ENCODE measurements at regions not wholly inside any gene's neighbourhood (a gene's known extent, or its start where the extent isn't known, plus 50 kb on each side); places are given as distances from the start of the nearest gene placed in this dataset.

- TF ChIP-seq FOSL2 (CRISPR knock-in tag; IDR thresholded peaks at IDR 0.05) (peak; percentile 60; the same call in 1 of the 2 replicates), RXRB (CRISPR knock-in tag; IDR thresholded peaks at IDR 0.05; ENCODE audit: borderline replicate concordance) (peak; percentile 22; the same call in 1 of the 2 replicates), ZNF883 (CRISPR knock-in tag; IDR thresholded peaks at IDR 0.05; ENCODE audit: not compliant biosample characterization) (no peak), ARID5B (CRISPR knock-in tag; IDR thresholded peaks at IDR 0.05) (peak; percentile 78), ZUFSP (CRISPR knock-in tag; IDR thresholded peaks at IDR 0.05; ENCODE audit: borderline replicate concordance) (no peak), ZNF280B (CRISPR knock-in tag; IDR thresholded peaks at IDR 0.05; ENCODE audit: borderline replicate concordance) (no peak), MYNN (CRISPR knock-in tag; IDR thresholded peaks at IDR 0.05; ENCODE audit: low read depth) (no peak), FOXA1 (IDR thresholded peaks at IDR 0.05) (no peak), FOXA1 (CRISPR knock-in tag; IDR thresholded peaks at IDR 0.05) (peak; percentile 80), FOXP1 (IDR thresholded peaks at IDR 0.05) (no peak), FOXP1 (CRISPR knock-in tag; IDR thresholded peaks at IDR 0.05) (peak; percentile 28; the same call in 1 of the 2 replicates), FOXA3 (CRISPR knock-in tag; IDR thresholded peaks at IDR 0.05) (peak; percentile 73), SOX13 (IDR thresholded peaks at IDR 0.05) (no peak), SOX13 (CRISPR knock-in tag; conservative IDR thresholded peaks at IDR 0.05 in 1 of 2, IDR thresholded peaks at IDR 0.05 in 1 of 2) (peak in 1 of 2 experiments; percentile 38; a peak in 1 of 4 replicates), ZNF704 (CRISPR knock-in tag; IDR thresholded peaks at IDR 0.05; ENCODE audit: borderline replicate concordance) (no peak), ZNF160 (CRISPR knock-in tag; IDR thresholded peaks at IDR 0.05) (no peak), YEATS4 (CRISPR knock-in tag; IDR thresholded peaks at IDR 0.05; ENCODE audit: borderline replicate concordance) (no peak), EP300 (IDR thresholded peaks at IDR 0.05; ENCODE audit: low read depth in 2 of 2, low read length in 2 of 2) (no peak), EP300 (CRISPR knock-in tag; IDR thresholded peaks at IDR 0.05; ENCODE audit: borderline replicate concordance) (peak; percentile 50; the same call in 1 of the 2 replicates), IRF2 (CRISPR knock-in tag; IDR thresholded peaks at IDR 0.05) (no peak), PPARG (CRISPR knock-in tag; conservative IDR thresholded peaks at IDR 0.05) (peak; percentile 70; the same call in 1 of the 2 replicates), ZNF597 (CRISPR knock-in tag; IDR thresholded peaks at IDR 0.05) (no peak)
Measured at GRCh38 chr14:25102788-25103187, 52.8 kb upstream of the STXBP6 start (continued).

All from HepG2 (cell line).